Thyroid gland (tissue), 4 donors: ENCODE measurements at regions not wholly inside any gene's neighbourhood (a gene's known extent, or its start where the extent isn't known, plus 50 kb on each side); places are given as distances from the start of the nearest gene placed in this dataset.

Experiments used
- POLR2A ChIP-seq, 2 donors: fragments of 450-650 bp; IDR thresholded peaks; one replicate each; pipeline ENCODE4 v1.6.1; 2017; ENCODE audit warnings: antibody characterized with exemption in 2 of 2, mild to moderate bottlenecking in 2 of 2, moderate library complexity in 1 of 2
- TF ChIP-seq, protein P1 (sequence below), 6 experiments: fragments of 200-600 bp in 3 of 6; fragments of 450-650 bp in 3 of 6; sonication (generic) in 3 of 6; IDR thresholded peaks; one replicate each; pipeline ENCODE4 v1.5.1; 2016 to 2019; ENCODE audit warnings: antibody characterized with exemption in 6 of 6, mild to moderate bottlenecking in 2 of 6, inconsistent platforms in 1 of 6, moderate library complexity in 1 of 6

DNA sequence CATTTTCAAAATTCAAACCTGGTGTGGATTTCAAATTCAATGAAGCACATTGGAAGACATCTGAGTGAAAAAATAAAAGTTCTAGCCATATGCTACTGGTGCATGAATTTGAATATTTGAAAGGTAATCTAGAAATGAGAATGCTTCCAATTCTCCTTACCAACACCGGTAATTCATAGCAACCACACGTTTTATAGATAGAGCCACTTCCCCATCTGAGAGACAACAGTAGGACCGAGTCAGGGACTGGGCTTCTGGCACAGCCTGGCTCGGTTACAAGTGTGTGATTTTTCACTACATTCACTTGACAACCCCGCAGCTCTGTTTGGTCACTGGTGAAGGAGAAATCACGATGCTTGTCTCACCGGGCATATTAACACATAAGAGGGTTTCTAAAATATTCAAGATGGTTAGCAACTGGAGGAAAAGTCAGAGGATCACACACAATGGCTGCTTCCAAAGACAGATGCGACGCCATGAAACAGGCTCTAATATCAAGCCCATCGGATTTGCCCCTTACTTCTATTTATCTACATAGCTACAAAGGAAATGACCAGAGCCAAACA is 86.5 kb upstream of the FOXN3 start:
- TF ChIP-seq, protein P1, sequence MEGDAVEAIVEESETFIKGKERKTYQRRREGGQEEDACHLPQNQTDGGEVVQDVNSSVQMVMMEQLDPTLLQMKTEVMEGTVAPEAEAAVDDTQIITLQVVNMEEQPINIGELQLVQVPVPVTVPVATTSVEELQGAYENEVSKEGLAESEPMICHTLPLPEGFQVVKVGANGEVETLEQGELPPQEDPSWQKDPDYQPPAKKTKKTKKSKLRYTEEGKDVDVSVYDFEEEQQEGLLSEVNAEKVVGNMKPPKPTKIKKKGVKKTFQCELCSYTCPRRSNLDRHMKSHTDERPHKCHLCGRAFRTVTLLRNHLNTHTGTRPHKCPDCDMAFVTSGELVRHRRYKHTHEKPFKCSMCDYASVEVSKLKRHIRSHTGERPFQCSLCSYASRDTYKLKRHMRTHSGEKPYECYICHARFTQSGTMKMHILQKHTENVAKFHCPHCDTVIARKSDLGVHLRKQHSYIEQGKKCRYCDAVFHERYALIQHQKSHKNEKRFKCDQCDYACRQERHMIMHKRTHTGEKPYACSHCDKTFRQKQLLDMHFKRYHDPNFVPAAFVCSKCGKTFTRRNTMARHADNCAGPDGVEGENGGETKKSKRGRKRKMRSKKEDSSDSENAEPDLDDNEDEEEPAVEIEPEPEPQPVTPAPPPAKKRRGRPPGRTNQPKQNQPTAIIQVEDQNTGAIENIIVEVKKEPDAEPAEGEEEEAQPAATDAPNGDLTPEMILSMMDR (IDR thresholded peaks at IDR 0.05): no peak
- TF ChIP-seq POLR2A (IDR thresholded peaks at IDR 0.05): no peak
